ENCODE measurements at regions not wholly inside any gene's neighbourhood (a gene's known extent, or its start where the extent isn't known, plus 50 kb on each side); places are given as distances from the start of the nearest gene placed in this dataset.

- Histone ChIP-seq H4K20me1 (ENCODE audit: control insufficient read depth, extremely low read depth, insufficient read depth, low read length) (no peaks in the 10 kb centered on the region), H3K4me1 (ENCODE audit: control insufficient read depth, extremely low read depth, insufficient read depth, low read length) (no peaks in the 10 kb centered on the region), H3K36me3 (ENCODE audit: control insufficient read depth, insufficient read depth, low read length) (no peaks in the 10 kb centered on the region), H3K27ac (ENCODE audit: insufficient read depth, low read length) (no peak overlapping the region), H3K9me3 (ENCODE audit: control insufficient read depth, insufficient read depth, low read depth, low read length) (no peaks in the 10 kb centered on the region), H2AFZ (ENCODE audit: low read length) (no peak overlapping the region), H3K9ac (ENCODE audit: insufficient read depth, low read length) (no peak overlapping the region), H3K4me3 (replicated peaks in 1 of 4; ENCODE audit: control extremely low read depth in 1 of 4, insufficient read depth in 1 of 4, low read depth in 3 of 4, low read length in 4 of 4) (no peak overlapping the region), H3K4me2 (ENCODE audit: extremely low read depth, insufficient read depth, low read length) (no peak overlapping the region), H3K79me2 (ENCODE audit: control insufficient read depth, insufficient read depth, low read length) (no peaks in the 10 kb centered on the region), H3K27me3 (ENCODE audit: control insufficient read depth, insufficient read depth, low read length) (no peaks in the 10 kb centered on the region)
- no peak for DNase-seq (ENCODE audit: low read depth in 2 of 2)
- no peak for TF ChIP-seq EZH2 (IDR thresholded peaks at IDR 0.05; ENCODE audit: low read length, missing control alignments)
- no peak for TF ChIP-seq CTCF (conservative IDR thresholded peaks at IDR 0.05 in 1 of 2, IDR thresholded peaks at IDR 0.05 in 1 of 2; ENCODE audit: low read depth in 1 of 2, low read length in 2 of 2)
Observed at GRCh38 chr15:98560338-98560737, 88.0 kb upstream of the IGF1R start.

- no peaks in the 10 kb centered on the region for H3K79me2 ChIP-seq (ENCODE audit: control insufficient read depth, insufficient read depth, low read length)
- no peaks in the 10 kb centered on the region for H4K20me1 ChIP-seq (ENCODE audit: control insufficient read depth, extremely low read depth, insufficient read depth, low read length)
- H3K4me2 ChIP-seq (ENCODE audit: extremely low read depth, insufficient read depth, low read length): no peak overlapping the region
- H2AFZ ChIP-seq (ENCODE audit: low read length): no peak overlapping the region
- no peaks in the 10 kb centered on the region for H3K27me3 ChIP-seq (ENCODE audit: control insufficient read depth, insufficient read depth, low read length)
- H3K36me3 ChIP-seq (ENCODE audit: control insufficient read depth, insufficient read depth, low read length): no peaks in the 10 kb centered on the region
- H3K4me3 ChIP-seq (replicated peaks in 1 of 4; ENCODE audit: control extremely low read depth in 1 of 4, insufficient read depth in 1 of 4, low read depth in 3 of 4, low read length in 4 of 4): no peak overlapping the region
- H3K9me3 ChIP-seq (ENCODE audit: control insufficient read depth, insufficient read depth, low read depth, low read length): no peaks in the 10 kb centered on the region
- DNase-seq (ENCODE audit: low read depth in 2 of 2): no peak
- no peak overlapping the region for H3K9ac ChIP-seq (ENCODE audit: insufficient read depth, low read length)
- H3K27ac ChIP-seq (ENCODE audit: insufficient read depth, low read length): no peak overlapping the region
- TF ChIP-seq EZH2 (IDR thresholded peaks at IDR 0.05; ENCODE audit: low read length, missing control alignments): no peak
- TF ChIP-seq CTCF (conservative IDR thresholded peaks at IDR 0.05 in 1 of 2, IDR thresholded peaks at IDR 0.05 in 1 of 2; ENCODE audit: low read depth in 1 of 2, low read length in 2 of 2): no peak
- no peaks in the 10 kb centered on the region for H3K4me1 ChIP-seq (ENCODE audit: control insufficient read depth, extremely low read depth, insufficient read depth, low read length)
Observed at GRCh38 chr15:98561169-98561941, 87.0 kb upstream of the IGF1R start.

GRCh38 chr15:98562331-98562937 lies 85.9 kb upstream of the IGF1R start:
- H3K4me2 ChIP-seq (ENCODE audit: extremely low read depth, insufficient read depth, low read length): no peak overlapping the region
- H3K4me3 ChIP-seq (replicated peaks in 1 of 4; ENCODE audit: control extremely low read depth in 1 of 4, insufficient read depth in 1 of 4, low read depth in 3 of 4, low read length in 4 of 4): no peak overlapping the region
- no peaks in the 10 kb centered on the region for H3K9me3 ChIP-seq (ENCODE audit: control insufficient read depth, insufficient read depth, low read depth, low read length)
- no peak for TF ChIP-seq EZH2 (IDR thresholded peaks at IDR 0.05; ENCODE audit: low read length, missing control alignments)
- no peak for TF ChIP-seq CTCF (conservative IDR thresholded peaks at IDR 0.05 in 1 of 2, IDR thresholded peaks at IDR 0.05 in 1 of 2; ENCODE audit: low read depth in 1 of 2, low read length in 2 of 2)
- no peaks in the 10 kb centered on the region for H3K4me1 ChIP-seq (ENCODE audit: control insufficient read depth, extremely low read depth, insufficient read depth, low read length)
- H3K27ac ChIP-seq (ENCODE audit: insufficient read depth, low read length): no peak overlapping the region
- no peaks in the 10 kb centered on the region for H3K27me3 ChIP-seq (ENCODE audit: control insufficient read depth, insufficient read depth, low read length)
- H4K20me1 ChIP-seq (ENCODE audit: control insufficient read depth, extremely low read depth, insufficient read depth, low read length): no peaks in the 10 kb centered on the region
- no peaks in the 10 kb centered on the region for H3K79me2 ChIP-seq (ENCODE audit: control insufficient read depth, insufficient read depth, low read length)
- no peak for DNase-seq (ENCODE audit: low read depth in 2 of 2)
- no peak overlapping the region for H2AFZ ChIP-seq (ENCODE audit: low read length)
- no peaks in the 10 kb centered on the region for H3K36me3 ChIP-seq (ENCODE audit: control insufficient read depth, insufficient read depth, low read length)
- H3K9ac ChIP-seq (ENCODE audit: insufficient read depth, low read length): no peak overlapping the region
